ENCODE measurements at regions not wholly inside any gene's neighbourhood (a gene's known extent, or its start where the extent isn't known, plus 50 kb on each side); places are given as distances from the start of the nearest gene placed in this dataset.

DNA sequence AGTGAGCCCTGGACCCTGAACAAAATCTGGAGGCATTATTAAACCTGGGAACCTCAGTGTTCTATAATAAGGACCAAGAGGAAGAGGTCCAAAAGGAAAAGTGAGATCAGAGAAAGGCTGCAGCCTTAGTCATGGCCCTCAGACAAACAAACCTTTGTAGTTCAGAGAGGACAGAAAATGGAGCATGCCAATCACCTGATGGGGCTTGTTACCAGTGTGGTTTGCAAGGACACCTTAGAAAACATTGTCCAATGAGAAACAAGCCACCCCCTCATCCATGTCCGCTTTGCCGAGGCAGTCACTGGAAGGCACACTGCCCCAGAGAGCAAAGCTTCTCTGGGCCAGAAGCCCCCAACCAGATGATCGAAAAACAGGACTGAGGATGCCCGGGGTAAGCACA is 254.8 kb downstream of the CDH10 start:
- TF ChIP-seq POLR2A (IDR thresholded peaks at IDR 0.05), result no peak
- TF ChIP-seq, protein P1, sequence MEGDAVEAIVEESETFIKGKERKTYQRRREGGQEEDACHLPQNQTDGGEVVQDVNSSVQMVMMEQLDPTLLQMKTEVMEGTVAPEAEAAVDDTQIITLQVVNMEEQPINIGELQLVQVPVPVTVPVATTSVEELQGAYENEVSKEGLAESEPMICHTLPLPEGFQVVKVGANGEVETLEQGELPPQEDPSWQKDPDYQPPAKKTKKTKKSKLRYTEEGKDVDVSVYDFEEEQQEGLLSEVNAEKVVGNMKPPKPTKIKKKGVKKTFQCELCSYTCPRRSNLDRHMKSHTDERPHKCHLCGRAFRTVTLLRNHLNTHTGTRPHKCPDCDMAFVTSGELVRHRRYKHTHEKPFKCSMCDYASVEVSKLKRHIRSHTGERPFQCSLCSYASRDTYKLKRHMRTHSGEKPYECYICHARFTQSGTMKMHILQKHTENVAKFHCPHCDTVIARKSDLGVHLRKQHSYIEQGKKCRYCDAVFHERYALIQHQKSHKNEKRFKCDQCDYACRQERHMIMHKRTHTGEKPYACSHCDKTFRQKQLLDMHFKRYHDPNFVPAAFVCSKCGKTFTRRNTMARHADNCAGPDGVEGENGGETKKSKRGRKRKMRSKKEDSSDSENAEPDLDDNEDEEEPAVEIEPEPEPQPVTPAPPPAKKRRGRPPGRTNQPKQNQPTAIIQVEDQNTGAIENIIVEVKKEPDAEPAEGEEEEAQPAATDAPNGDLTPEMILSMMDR (IDR thresholded peaks at IDR 0.05), result no peak
- TF ChIP-seq EP300 (IDR thresholded peaks at IDR 0.05), result no peak
